ENCODE measurements at regions not wholly inside any gene's neighbourhood (a gene's known extent, or its start where the extent isn't known, plus 50 kb on each side); places are given as distances from the start of the nearest gene placed in this dataset.

- DNase-seq (ENCODE audit: low read depth, low spot score) (no peak), ATAC-seq (no peak)
- no peak overlapping the region for H3K27ac ChIP-seq (ENCODE audit: low read depth, low read length)
- intact Hi-C loops (cut with micrococcal nuclease): no loop called here
- no peak overlapping the region for H3K4me2 ChIP-seq (ENCODE audit: low read length)
- CTCF ChIA-PET: no interaction called here
- H3K9me2 ChIP-seq (ENCODE audit: insufficient read depth): no peaks in the 10 kb centered on the region
- no peaks in the 10 kb centered on the region for H3K9me3 ChIP-seq (ENCODE audit: control insufficient read depth in 1 of 2, insufficient read depth in 1 of 2, low read depth in 1 of 2, low read length in 2 of 2)
- no peak overlapping the region for H3K9ac ChIP-seq (ENCODE audit: low read length)
- peaks cover 0 to 7% of the 10 kb centered on the region in 2 experiments; a peak in 2 of 4 replicates for H3K36me3 ChIP-seq (ENCODE audit: control insufficient read depth in 1 of 2, insufficient read depth in 2 of 2, low read length in 2 of 2)
- H3K4me1 ChIP-seq (ENCODE audit: control insufficient read depth in 1 of 2, insufficient read depth in 2 of 2, low read length in 2 of 2): no peaks in the 10 kb centered on the region
- H2AFZ ChIP-seq (ENCODE audit: low read depth, low read length, poor library complexity, severe bottlenecking): no peak overlapping the region
- H4K20me1 ChIP-seq (ENCODE audit: insufficient read depth): no peaks in the 10 kb centered on the region
- RAD21 ChIA-PET (ENCODE audit: low non-redundant PET in 1 of 2, low total read pairs in 2 of 2, uncharacterized antibody in 2 of 2, unreplicated experiment in 2 of 2): no interaction called here
- H3K79me2 ChIP-seq (ENCODE audit: insufficient read depth, low read length): 0 out of 2 replicates have a peak, but pooled peaks cover 3% of the 10 kb centered on the region
- POLR2A ChIA-PET: no interaction called here
- H3K27me3 ChIP-seq (ENCODE audit: insufficient read depth, low read length): no peaks in the 10 kb centered on the region
- TF ChIP-seq CBX3 (IDR thresholded peaks at IDR 0.05; ENCODE audit: low read depth): no peak
- no peak for TF ChIP-seq CEBPB (IDR thresholded peaks at IDR 0.05; ENCODE audit: low read depth)
- TF ChIP-seq EGR1 (IDR thresholded peaks at IDR 0.05; ENCODE audit: low read depth): no peak
- no peak for TF ChIP-seq SRF (IDR thresholded peaks at IDR 0.05; ENCODE audit: low read depth)
- TF ChIP-seq RAD21 (IDR thresholded peaks at IDR 0.05; ENCODE audit: low read depth): no peak
- no peak for TF ChIP-seq YY1 (IDR thresholded peaks at IDR 0.05; ENCODE audit: extremely low read depth, insufficient replicate concordance, low read depth, low read length)
- no peak for TF ChIP-seq EZH2 (IDR thresholded peaks at IDR 0.05)
- no peak for TF ChIP-seq POLR2A (IDR thresholded peaks at IDR 0.05; ENCODE audit: borderline replicate concordance, extremely low read depth, insufficient read depth, insufficient read length)
- TF ChIP-seq ZNF274 (IDR thresholded peaks at IDR 0.05; ENCODE audit: low read depth, low read length): no peak
- TF ChIP-seq CTCF (IDR thresholded peaks at IDR 0.05 in 2 of 3, conservative IDR thresholded peaks at IDR 0.05 in 1 of 3; ENCODE audit: borderline replicate concordance in 1 of 3, insufficient read depth in 1 of 3, low read depth in 2 of 3, low read length in 2 of 3): no peak
- no peak for TF ChIP-seq ATF3 (IDR thresholded peaks at IDR 0.05)
- no TSS peak for BruUV-seq (replicated peaks)
- H3K4me3 ChIP-seq (replicated peaks in 1 of 2; ENCODE audit: low read depth in 1 of 2, low read length in 2 of 2): no peak overlapping the region
These were observed 138.4 kb downstream of the CRYBB2 start for GRCh38 chr22:25357606-25358420.
